HepG2 (cell line): ENCODE measurements at regions not wholly inside any gene's neighbourhood (a gene's known extent, or its start where the extent isn't known, plus 50 kb on each side); places are given as distances from the start of the nearest gene placed in this dataset.

Experiments used
- ATAC-seq: fragments of 200-7000 bp; cut with Tn5 transposase; 3 replicates; pipeline ENCODE4 v1.9.1; 2020; ENCODE audit warnings: mild to moderate bottlenecking, moderate library complexity
- BruUV-seq: library from RNA; stranded (reverse); fragments of 400-500 nt; replicated peaks from 2 replicates; lab custom pipeline; 2021; lab: Mats Ljungman, UMichigan
- CTCF ChIA-PET: fragments of 300-600 bp; formaldehyde crosslinking; extraction: SDS; loops from one replicate; lab custom pipeline; 2021; ENCODE audit warnings: low total read pairs, inconsistent platforms, low intra/inter-chr PET ratio; lab: Yijun Ruan, JAX
- POLR2A ChIA-PET: fragments of 350-600 bp; sonication (Branson Sonifier 250); formaldehyde crosslinking; loops from one replicate; lab custom pipeline; 2020; ENCODE audit warnings: antibody characterized with exemption, inconsistent platforms; lab: Yijun Ruan, JAX
- DNase-seq: peaks from one replicate; pipeline ENCODE4 v3.0.0-alpha.2; 2015; ENCODE audit warnings: low spot score
- FAIRE-seq: peaks from 3 replicates; lab custom pipeline; 2011; peaks lifted over from hg19 to GRCh38; lab: Jason Lieb, UNC
- H2AFZ ChIP-seq: one replicate; pipeline ENCODE4 v1.6.1; 2011; ENCODE audit warnings: low read length, inconsistent platforms
- H3K27ac ChIP-seq: fragments of 300-600 bp; 3 replicates; pipeline ENCODE4 v1.8.0; 2011; ENCODE audit warnings: mixed run types, mild to moderate bottlenecking, mixed read lengths, low read length, inconsistent platforms; ENCODE audit not compliant: insufficient read depth; ENCODE audit errors: extremely low read length
- H3K27me3 ChIP-seq, 2 experiments: fragments of 200-600 bp in 1 of 2; 2 replicates in 1 of 2; 3 replicates in 1 of 2; pipeline versions ENCODE4 v1.6.0 to v1.8.0; 2011; ENCODE audit warnings: low read length in 2 of 2, mild to moderate bottlenecking in 2 of 2, moderate library complexity in 2 of 2, inconsistent platforms in 1 of 2; ENCODE audit not compliant: insufficient read depth in 2 of 2, control insufficient read depth in 1 of 2
- H3K36me3 ChIP-seq, 2 experiments: fragments of 200-600 bp in 1 of 2; replicated peaks in 1 of 2; 2 replicates in 1 of 2; 3 replicates in 1 of 2; pipeline versions ENCODE4 v1.5.1 to v1.8.0; 2011; ENCODE audit warnings: low read length in 2 of 2, inconsistent platforms in 1 of 2; ENCODE audit not compliant: insufficient read depth in 2 of 2, control insufficient read depth in 1 of 2
- H3K4me1 ChIP-seq: 2 replicates; pipeline ENCODE4 v1.5.1; 2012; ENCODE audit warnings: low read length, inconsistent platforms; ENCODE audit not compliant: insufficient read depth
- H3K4me2 ChIP-seq: 2 replicates; pipeline ENCODE4 v1.6.0; 2011; ENCODE audit warnings: low read depth, low read length, inconsistent platforms
- H3K4me3 ChIP-seq, 3 experiments: fragments of 200-600 bp in 1 of 3; sonication (generic), shearing (Covaris generic) in 1 of 3; replicated peaks in 1 of 3; 2 replicates each; pipeline ENCODE4 v1.5.1; 2011 to 2016; ENCODE audit warnings: low read length in 3 of 3, inconsistent platforms in 2 of 3, low read depth in 2 of 3, mild to moderate bottlenecking in 2 of 3, control low read depth in 1 of 3, mixed read lengths in 1 of 3; ENCODE audit not compliant: insufficient read depth in 1 of 3
- H3K79me2 ChIP-seq: one replicate; pipeline ENCODE4 v1.6.1; 2011; ENCODE audit warnings: low read length, inconsistent platforms; ENCODE audit not compliant: insufficient read depth
- H3K9ac ChIP-seq: 2 replicates; pipeline ENCODE4 v1.6.0; 2011; ENCODE audit warnings: mild to moderate bottlenecking, low read depth, low read length, inconsistent platforms; ENCODE audit not compliant: insufficient read depth
- H3K9me3 ChIP-seq: 2 replicates; pipeline ENCODE4 v1.5.1; 2012; ENCODE audit warnings: mild to moderate bottlenecking, low read length
- H4K20me1 ChIP-seq: 2 replicates; pipeline ENCODE4 v1.6.0; 2011; ENCODE audit warnings: inconsistent platforms, mild to moderate bottlenecking, low read length, moderate library complexity; ENCODE audit not compliant: insufficient read depth
- GZF1 ChIP-seq: sonication (generic); formaldehyde crosslinking; IDR thresholded peaks from 2 replicates; pipeline ENCODE4 v1.5.1; 2020; ENCODE audit warnings: mild to moderate bottlenecking, missing genetic modification reagents
- RBFOX2 ChIP-seq: fragments of 200-400 bp; formaldehyde crosslinking; IDR thresholded peaks from 2 replicates; pipeline ENCODE4 v1.6.1; 2017; ENCODE audit warnings: low read depth, mild to moderate bottlenecking, low read length
- ZNF136 ChIP-seq: sonication (generic); formaldehyde crosslinking; IDR thresholded peaks from 2 replicates; pipeline ENCODE4 v1.8.1; 2022; ENCODE audit warnings: low read depth, mild to moderate bottlenecking, moderate library complexity, missing genetic modification reagents
- ZNF446 ChIP-seq: sonication (generic); formaldehyde crosslinking; IDR thresholded peaks from 2 replicates; pipeline ENCODE4 v1.5.0; 2020; ENCODE audit warnings: mild to moderate bottlenecking, missing genetic modification reagents
- ZNF660 ChIP-seq: sonication (generic); formaldehyde crosslinking; IDR thresholded peaks from 2 replicates; pipeline ENCODE4 v1.5.1; 2020; ENCODE audit warnings: mild to moderate bottlenecking, low read depth, missing genetic modification reagents, borderline replicate concordance
- ZSCAN12 ChIP-seq: sonication (generic); formaldehyde crosslinking; IDR thresholded peaks from 2 replicates; pipeline ENCODE4 v1.9.0; 2021; ENCODE audit warnings: mild to moderate bottlenecking, missing genetic modification reagents
- WGBS: methylation state at CpG from one replicate; pipeline ENCODE4 v1.1.6; 2017; ENCODE audit warnings: low lambda C conversion rate; 5-methylcytosine and 5-hydroxymethylcytosine counted together
- in situ Hi-C: cut with HindIII; loops from 2 replicates; pipeline ENCODE4 v1.10.0; 2017; ENCODE audit warnings: low pct_unique_long_range_greater_than_20kb; ENCODE audit not compliant: extremely low pct_ligation_motif_present
- intact Hi-C: fragments of 100-400 bp; cut with micrococcal nuclease; formaldehyde crosslinking; loops from one replicate; pipeline ENCODE4 v1.10.0; 2022; ENCODE audit not compliant: unreplicated experiment
- TF ChIP-seq, protein P1 (sequence below): sonication (generic); formaldehyde crosslinking; IDR thresholded peaks from 2 replicates; pipeline ENCODE4 v1.4.0; 2020; ENCODE audit warnings: missing genetic modification reagents, borderline replicate concordance
- TF ChIP-seq, protein P2 (sequence below): sonication (generic); formaldehyde crosslinking; IDR thresholded peaks from 2 replicates; pipeline ENCODE4 v1.4.0; 2020; ENCODE audit warnings: missing genetic modification reagents
- TF ChIP-seq, protein P3 (sequence below): conservative IDR thresholded peaks from 2 replicates; pipeline ENCODE4 v1.6.1; 2018; ENCODE audit warnings: missing genetic modification reagents

DNA sequence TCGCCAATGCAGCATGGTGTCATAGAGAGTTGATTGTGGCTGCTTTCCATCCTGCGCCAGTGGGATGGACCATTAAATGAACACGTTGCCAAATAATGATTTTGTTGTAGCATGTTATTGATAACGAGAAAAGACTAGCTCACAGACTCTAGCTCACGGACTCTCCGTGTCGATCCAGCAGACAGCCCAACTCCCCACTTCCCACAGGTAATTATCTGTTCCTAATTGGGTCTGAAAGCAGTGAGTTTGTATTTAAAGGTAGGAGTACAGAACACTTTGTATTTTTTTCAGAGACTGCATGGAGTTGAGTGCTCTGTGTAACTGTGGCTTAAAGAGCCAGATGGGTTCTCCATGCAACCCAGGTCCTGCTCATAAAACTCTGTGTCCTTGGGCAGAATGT lies 1250.5 kb downstream of the TYW1 start:
- Histone ChIP-seq H4K20me1 (no peaks in the 10 kb centered on the region), H3K9ac (no peak overlapping the region), H2AFZ (no peak overlapping the region), H3K36me3 (no peaks in the 10 kb centered on the region), H3K27ac (no peak overlapping the region)
- in situ Hi-C loops = no loop called here
- FAIRE-seq (no peak), DNase-seq (no peak)
- no TSS peak for BruUV-seq
- TF ChIP-seq, protein P1, sequence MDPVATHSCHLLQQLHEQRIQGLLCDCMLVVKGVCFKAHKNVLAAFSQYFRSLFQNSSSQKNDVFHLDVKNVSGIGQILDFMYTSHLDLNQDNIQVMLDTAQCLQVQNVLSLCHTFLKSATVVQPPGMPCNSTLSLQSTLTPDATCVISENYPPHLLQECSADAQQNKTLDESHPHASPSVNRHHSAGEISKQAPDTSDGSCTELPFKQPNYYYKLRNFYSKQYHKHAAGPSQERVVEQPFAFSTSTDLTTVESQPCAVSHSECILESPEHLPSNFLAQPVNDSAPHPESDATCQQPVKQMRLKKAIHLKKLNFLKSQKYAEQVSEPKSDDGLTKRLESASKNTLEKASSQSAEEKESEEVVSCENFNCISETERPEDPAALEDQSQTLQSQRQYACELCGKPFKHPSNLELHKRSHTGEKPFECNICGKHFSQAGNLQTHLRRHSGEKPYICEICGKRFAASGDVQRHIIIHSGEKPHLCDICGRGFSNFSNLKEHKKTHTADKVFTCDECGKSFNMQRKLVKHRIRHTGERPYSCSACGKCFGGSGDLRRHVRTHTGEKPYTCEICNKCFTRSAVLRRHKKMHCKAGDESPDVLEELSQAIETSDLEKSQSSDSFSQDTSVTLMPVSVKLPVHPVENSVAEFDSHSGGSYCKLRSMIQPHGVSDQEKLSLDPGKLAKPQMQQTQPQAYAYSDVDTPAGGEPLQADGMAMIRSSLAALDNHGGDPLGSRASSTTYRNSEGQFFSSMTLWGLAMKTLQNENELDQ (CRISPR knock-in tag) = no peak
- TF ChIP-seq ZNF446 (no peak), RBFOX2 (no peak), ZNF136 (CRISPR knock-in tag) (no peak), ZNF660 (no peak), GZF1 (CRISPR knock-in tag) (no peak), ZSCAN12 (no peak)
- TF ChIP-seq, protein P2, sequence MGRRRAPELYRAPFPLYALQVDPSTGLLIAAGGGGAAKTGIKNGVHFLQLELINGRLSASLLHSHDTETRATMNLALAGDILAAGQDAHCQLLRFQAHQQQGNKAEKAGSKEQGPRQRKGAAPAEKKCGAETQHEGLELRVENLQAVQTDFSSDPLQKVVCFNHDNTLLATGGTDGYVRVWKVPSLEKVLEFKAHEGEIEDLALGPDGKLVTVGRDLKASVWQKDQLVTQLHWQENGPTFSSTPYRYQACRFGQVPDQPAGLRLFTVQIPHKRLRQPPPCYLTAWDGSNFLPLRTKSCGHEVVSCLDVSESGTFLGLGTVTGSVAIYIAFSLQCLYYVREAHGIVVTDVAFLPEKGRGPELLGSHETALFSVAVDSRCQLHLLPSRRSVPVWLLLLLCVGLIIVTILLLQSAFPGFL (CRISPR knock-in tag) = no peak
- TF ChIP-seq, protein P3, sequence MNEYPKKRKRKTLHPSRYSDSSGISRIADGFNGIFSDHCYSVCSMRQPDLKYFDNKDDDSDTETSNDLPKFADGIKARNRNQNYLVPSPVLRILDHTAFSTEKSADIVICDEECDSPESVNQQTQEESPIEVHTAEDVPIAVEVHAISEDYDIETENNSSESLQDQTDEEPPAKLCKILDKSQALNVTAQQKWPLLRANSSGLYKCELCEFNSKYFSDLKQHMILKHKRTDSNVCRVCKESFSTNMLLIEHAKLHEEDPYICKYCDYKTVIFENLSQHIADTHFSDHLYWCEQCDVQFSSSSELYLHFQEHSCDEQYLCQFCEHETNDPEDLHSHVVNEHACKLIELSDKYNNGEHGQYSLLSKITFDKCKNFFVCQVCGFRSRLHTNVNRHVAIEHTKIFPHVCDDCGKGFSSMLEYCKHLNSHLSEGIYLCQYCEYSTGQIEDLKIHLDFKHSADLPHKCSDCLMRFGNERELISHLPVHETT (CRISPR knock-in tag) = no peak
- TF ChIP-seq, all 625 proteins: peak for 0
- no peak for ATAC-seq
- Histone ChIP-seq H3K27me3 (no peaks in the 10 kb centered on the region), H3K79me2 (no peaks in the 10 kb centered on the region), H3K4me1 (no peaks in the 10 kb centered on the region), H3K4me3 (no peak overlapping the region), H3K4me2 (no peak overlapping the region), H3K9me3 (peaks cover 49% of the 10 kb centered on the region)
- ChIA-PET POLR2A (no interaction called here), CTCF (no interaction called here)
- intact Hi-C loops = no loop called here
- 22% methylated on average over 7 of the region's 7 CpGs for WGBS
